HG02938 (cell line): ENCODE measurements at regions not wholly inside any gene's neighbourhood (a gene's known extent, or its start where the extent isn't known, plus 50 kb on each side); places are given as distances from the start of the nearest gene placed in this dataset.

Source experiments
- ATAC-seq: cut with Tn5 transposase; IDR thresholded peaks from one replicate; pipeline ENCODE4 v1.9.1; 2021; ENCODE audit warnings: mild to moderate bottlenecking, moderate library complexity; ENCODE audit not compliant: unreplicated experiment

DNA sequence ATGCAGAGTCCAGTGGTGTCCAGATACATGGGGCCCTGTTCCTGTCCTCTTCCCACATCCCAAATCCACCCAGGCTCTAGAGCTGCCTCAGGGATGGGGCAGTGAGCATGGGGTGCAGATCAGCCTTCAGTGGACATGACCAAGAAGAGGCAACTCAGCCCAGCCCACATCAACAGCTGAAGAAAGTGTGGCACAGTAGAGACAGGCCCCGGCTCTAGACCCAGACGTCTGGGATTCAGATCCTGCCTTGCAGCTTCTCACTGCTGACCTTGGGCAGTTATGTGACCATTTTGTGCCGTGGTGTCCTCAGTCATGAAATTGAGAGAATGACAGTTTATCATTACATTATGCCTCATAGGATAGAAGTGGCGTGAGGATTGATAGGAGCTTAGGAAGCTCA lies 54.6 kb upstream of the CST7 start:
- ATAC-seq: no peak

- ATAC-seq: no peak
Measured at GRCh38 chr20:24894967-24895366, 54.1 kb upstream of the CST7 start.

DNA sequence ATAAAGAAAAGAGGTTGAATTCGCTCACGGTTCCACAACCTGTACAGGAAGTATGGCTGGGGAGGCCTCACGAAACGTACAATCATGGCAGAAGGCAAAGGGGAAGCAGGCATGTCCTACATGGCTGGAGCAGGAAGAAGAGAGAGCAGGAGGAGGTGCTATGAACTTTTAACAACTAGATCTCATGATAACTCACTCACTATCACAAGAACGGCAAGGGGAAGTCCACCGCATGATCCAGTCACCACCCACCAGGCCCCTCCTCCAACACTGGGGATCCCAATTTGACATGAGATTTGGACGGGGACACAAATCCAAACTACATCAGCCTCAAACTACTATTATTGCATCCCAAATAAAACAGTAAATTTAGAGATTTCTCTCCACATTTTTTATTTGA lies 53.6 kb upstream of the CST7 start:
- no peak for ATAC-seq

DNA sequence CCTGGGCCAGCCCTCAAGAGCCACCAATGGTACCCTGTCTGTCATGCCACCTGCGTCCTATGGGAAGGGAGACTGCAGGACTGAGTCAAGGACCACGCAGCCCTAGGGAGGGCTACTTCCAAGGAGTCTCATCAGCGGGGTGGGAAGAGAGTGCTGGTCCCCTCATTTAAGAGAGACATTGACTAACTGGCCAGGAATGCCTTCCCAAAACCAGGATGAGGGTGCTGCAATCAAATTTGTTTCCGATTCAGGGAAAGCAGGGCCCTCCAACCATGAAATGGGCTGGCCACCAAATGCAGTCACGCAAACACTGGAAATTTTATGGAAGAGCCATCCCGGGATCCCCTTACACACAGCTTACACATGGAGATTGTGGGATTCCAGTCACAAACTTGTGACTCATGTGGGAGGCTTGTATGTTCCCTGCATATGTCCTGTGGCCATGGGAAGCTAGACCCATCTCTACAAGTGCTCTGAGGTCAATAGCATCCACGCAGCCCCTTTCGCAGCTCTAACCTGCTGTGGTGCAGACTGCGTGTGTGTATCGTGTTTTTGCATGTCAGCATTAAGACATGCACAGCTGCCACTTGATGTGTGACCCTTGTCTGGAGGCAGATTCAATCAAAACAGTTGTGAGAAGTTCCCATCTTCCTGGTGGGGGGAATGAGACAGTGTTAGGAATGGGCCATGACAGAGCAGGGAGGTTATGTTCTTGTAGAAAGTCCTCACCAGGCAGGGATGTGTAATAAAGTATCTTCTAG lies 53.0 kb upstream of the CST7 start:
- no peak for ATAC-seq

DNA sequence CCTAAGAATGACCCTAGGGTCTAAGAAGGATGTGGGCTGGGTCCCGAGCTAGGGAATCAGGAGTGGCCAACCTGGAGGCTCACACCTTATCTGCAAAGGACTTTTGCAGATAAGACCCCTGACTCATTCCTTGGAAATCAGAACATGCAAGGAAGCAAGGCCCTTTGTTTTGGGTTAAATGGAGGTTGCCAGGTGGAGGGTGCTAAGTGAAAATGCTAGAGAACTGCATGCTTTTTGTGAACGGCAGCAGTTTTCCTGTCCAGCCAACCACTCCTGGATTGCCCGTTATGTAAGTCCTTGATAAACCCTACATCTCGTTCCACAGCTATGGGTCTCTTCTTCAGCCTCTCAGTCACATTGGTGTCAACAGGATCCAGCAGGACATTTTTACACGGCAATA lies 52.1 kb upstream of the CST7 start:
- ATAC-seq: no peak

- ATAC-seq: no peak
Measured at GRCh38 chr20:24897974-24898373, 51.1 kb upstream of the CST7 start.

- no peak for ATAC-seq
Measured at GRCh38 chr20:24899153-24899552, 49.9 kb upstream of the CST7 start.
